ENCODE measurements at regions not wholly inside any gene's neighbourhood (a gene's known extent, or its start where the extent isn't known, plus 50 kb on each side); places are given as distances from the start of the nearest gene placed in this dataset.

DNA sequence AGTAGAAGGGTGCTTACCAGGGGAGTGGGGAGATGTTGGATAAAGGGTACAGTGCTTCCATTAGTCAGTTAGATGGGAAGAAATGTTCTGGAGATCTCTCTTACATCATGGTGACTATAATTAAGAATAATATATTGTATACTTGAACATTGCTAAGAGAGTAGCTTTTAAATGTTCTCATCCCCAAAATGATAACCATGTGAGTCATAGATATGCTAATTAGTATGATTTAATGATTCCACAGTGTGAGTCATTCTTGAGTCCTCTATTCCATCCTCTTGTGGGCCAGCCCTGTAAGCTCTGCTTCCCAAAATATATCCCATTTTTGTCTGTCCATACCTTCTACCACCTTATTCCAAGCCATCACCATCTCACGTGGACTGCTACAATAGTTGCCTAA lies 80.6 kb upstream of the CDH11 start:
- no peak overlapping the region for H3K4me3 ChIP-seq (ENCODE audit: low read length in 2 of 2)
- H3K27ac ChIP-seq (ENCODE audit: low read depth in 1 of 2, low read length in 1 of 2): no peak overlapping the region
- 96% methylated on average over 1 of the region's 1 CpG for WGBS
- no peaks in the 10 kb centered on the region for H3K4me1 ChIP-seq (ENCODE audit: control insufficient read depth in 2 of 2, insufficient read depth in 2 of 2, low read length in 2 of 2)
- no peak for DNase-seq (ENCODE audit: low read depth in 6 of 9, low spot score in 9 of 9)
- no peaks in the 10 kb centered on the region for H3K36me3 ChIP-seq (ENCODE audit: control insufficient read depth in 2 of 2, insufficient read depth in 2 of 2, low read length in 1 of 2)
- H3K27me3 ChIP-seq (ENCODE audit: control insufficient read depth in 2 of 2, insufficient read depth in 1 of 2, low read length in 1 of 2): no peaks in the 10 kb centered on the region
- H3K9me3 ChIP-seq (ENCODE audit: control insufficient read depth in 2 of 2, insufficient read depth in 1 of 2, low read length in 1 of 2): no peaks in the 10 kb centered on the region

- H3K27ac ChIP-seq (ENCODE audit: low read depth in 1 of 2, low read length in 1 of 2): no peak overlapping the region
- H3K9me3 ChIP-seq (ENCODE audit: control insufficient read depth in 2 of 2, insufficient read depth in 1 of 2, low read length in 1 of 2): no peaks in the 10 kb centered on the region
- DNase-seq (ENCODE audit: low read depth in 6 of 9, low spot score in 9 of 9): no peak
- H3K4me1 ChIP-seq (ENCODE audit: control insufficient read depth in 2 of 2, insufficient read depth in 2 of 2, low read length in 2 of 2): no peaks in the 10 kb centered on the region
- H3K36me3 ChIP-seq (ENCODE audit: control insufficient read depth in 2 of 2, insufficient read depth in 2 of 2, low read length in 1 of 2): no peaks in the 10 kb centered on the region
- 86% methylated on average over 8 of the region's 8 CpGs for WGBS
- no peaks in the 10 kb centered on the region for H3K27me3 ChIP-seq (ENCODE audit: control insufficient read depth in 2 of 2, insufficient read depth in 1 of 2, low read length in 1 of 2)
- no peak overlapping the region for H3K4me3 ChIP-seq (ENCODE audit: low read length in 2 of 2)
Observed at GRCh38 chr16:65201511-65201910, 79.6 kb upstream of the CDH11 start.

DNA sequence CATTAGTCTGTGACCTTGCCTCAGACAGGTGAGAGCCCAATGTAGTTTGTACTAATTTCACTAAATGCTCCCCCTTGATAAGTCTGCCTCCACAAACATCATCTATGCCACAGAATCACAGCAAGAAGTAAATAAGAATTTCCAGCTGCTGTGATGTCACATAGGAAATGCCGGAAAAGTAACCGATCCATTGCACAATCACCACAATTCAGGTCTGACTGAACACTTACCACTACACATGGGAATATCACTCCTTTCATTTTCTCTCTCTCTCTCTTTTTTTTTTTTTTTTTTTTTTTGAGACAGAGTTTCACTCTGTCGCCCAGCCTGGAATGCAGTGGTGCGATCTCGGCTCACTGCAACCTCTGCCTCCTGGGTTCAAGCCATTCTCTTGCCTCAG lies 79.0 kb upstream of the CDH11 start:
- H3K27ac ChIP-seq (ENCODE audit: low read depth in 1 of 2, low read length in 1 of 2): no peak overlapping the region
- H3K36me3 ChIP-seq (ENCODE audit: control insufficient read depth in 2 of 2, insufficient read depth in 2 of 2, low read length in 1 of 2): no peaks in the 10 kb centered on the region
- H3K4me3 ChIP-seq (ENCODE audit: low read length in 2 of 2): no peak overlapping the region
- H3K9me3 ChIP-seq (ENCODE audit: control insufficient read depth in 2 of 2, insufficient read depth in 1 of 2, low read length in 1 of 2): no peaks in the 10 kb centered on the region
- 97% methylated on average over 5 of the region's 5 CpGs for WGBS
- no peak for DNase-seq (ENCODE audit: low read depth in 6 of 9, low spot score in 9 of 9)
- no peaks in the 10 kb centered on the region for H3K4me1 ChIP-seq (ENCODE audit: control insufficient read depth in 2 of 2, insufficient read depth in 2 of 2, low read length in 2 of 2)
- no peaks in the 10 kb centered on the region for H3K27me3 ChIP-seq (ENCODE audit: control insufficient read depth in 2 of 2, insufficient read depth in 1 of 2, low read length in 1 of 2)

GRCh38 chr16:65200156-65200773 lies 78.4 kb upstream of the CDH11 start:
- WGBS: 95% methylated on average over 5 of the region's 5 CpGs
- no peak overlapping the region for H3K4me3 ChIP-seq (ENCODE audit: low read length in 2 of 2)
- no peaks in the 10 kb centered on the region for H3K4me1 ChIP-seq (ENCODE audit: control insufficient read depth in 2 of 2, insufficient read depth in 2 of 2, low read length in 2 of 2)
- H3K27me3 ChIP-seq (ENCODE audit: control insufficient read depth in 2 of 2, insufficient read depth in 1 of 2, low read length in 1 of 2): no peaks in the 10 kb centered on the region
- no peak for DNase-seq (ENCODE audit: low read depth in 6 of 9, low spot score in 9 of 9)
- H3K9me3 ChIP-seq (ENCODE audit: control insufficient read depth in 2 of 2, insufficient read depth in 1 of 2, low read length in 1 of 2): no peaks in the 10 kb centered on the region
- H3K36me3 ChIP-seq (ENCODE audit: control insufficient read depth in 2 of 2, insufficient read depth in 2 of 2, low read length in 1 of 2): no peaks in the 10 kb centered on the region
- H3K27ac ChIP-seq (ENCODE audit: low read depth in 1 of 2, low read length in 1 of 2): no peak overlapping the region

DNA sequence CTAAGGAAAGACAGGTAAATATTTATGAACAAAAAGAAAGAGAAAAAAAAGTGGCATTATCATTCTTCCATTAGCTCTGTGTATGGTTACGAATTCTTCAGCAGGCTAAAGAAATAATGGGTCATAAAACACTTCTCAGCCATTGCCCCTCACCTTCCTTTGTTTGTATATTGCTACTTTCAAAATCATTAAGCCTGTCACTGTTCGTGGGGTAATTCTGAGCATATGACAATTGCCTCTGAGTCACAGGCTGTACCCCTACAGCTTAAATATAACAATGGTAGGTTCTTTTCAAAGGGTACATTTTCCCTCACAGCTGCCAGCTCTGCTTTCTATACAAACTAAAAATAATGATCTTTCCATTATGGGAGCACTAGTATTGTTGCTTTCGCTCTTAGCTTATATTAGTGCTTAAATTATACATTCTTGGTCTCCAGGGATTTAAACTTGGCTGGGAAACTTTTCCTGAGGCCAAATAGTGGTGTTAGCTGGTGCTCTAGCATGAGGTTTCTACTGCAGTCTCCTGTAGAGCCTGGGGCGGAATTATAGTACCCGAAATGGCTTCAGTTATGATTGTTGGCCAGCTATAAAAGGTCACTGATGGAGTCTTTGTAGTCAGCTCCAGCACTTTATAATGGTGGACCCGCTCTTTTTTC lies 74.7 kb upstream of the CDH11 start:
- no peak overlapping the region for H3K4me3 ChIP-seq (ENCODE audit: low read length in 2 of 2)
- no peaks in the 10 kb centered on the region for H3K9me3 ChIP-seq (ENCODE audit: control insufficient read depth in 2 of 2, insufficient read depth in 1 of 2, low read length in 1 of 2)
- no peaks in the 10 kb centered on the region for H3K36me3 ChIP-seq (ENCODE audit: control insufficient read depth in 2 of 2, insufficient read depth in 2 of 2, low read length in 1 of 2)
- no peaks in the 10 kb centered on the region for H3K4me1 ChIP-seq (ENCODE audit: control insufficient read depth in 2 of 2, insufficient read depth in 2 of 2, low read length in 2 of 2)
- no peak overlapping the region for H3K27ac ChIP-seq (ENCODE audit: low read depth in 1 of 2, low read length in 1 of 2)
- WGBS: 79% methylated on average over 6 of the region's 6 CpGs
- no peaks in the 10 kb centered on the region for H3K27me3 ChIP-seq (ENCODE audit: control insufficient read depth in 2 of 2, insufficient read depth in 1 of 2, low read length in 1 of 2)
- no peak for DNase-seq (ENCODE audit: low read depth in 6 of 9, low spot score in 9 of 9)

- Histone ChIP-seq H3K9me3 (ENCODE audit: control insufficient read depth in 2 of 2, insufficient read depth in 1 of 2, low read length in 1 of 2) (no peaks in the 10 kb centered on the region), H3K4me1 (ENCODE audit: control insufficient read depth in 2 of 2, insufficient read depth in 2 of 2, low read length in 2 of 2) (no peaks in the 10 kb centered on the region), H3K4me3 (ENCODE audit: low read length in 2 of 2) (no peak overlapping the region), H3K36me3 (ENCODE audit: control insufficient read depth in 2 of 2, insufficient read depth in 2 of 2, low read length in 1 of 2) (no peaks in the 10 kb centered on the region), H3K27me3 (ENCODE audit: control insufficient read depth in 2 of 2, insufficient read depth in 1 of 2, low read length in 1 of 2) (no peaks in the 10 kb centered on the region), H3K27ac (ENCODE audit: low read depth in 1 of 2, low read length in 1 of 2) (no peak overlapping the region)
- no peak for DNase-seq (ENCODE audit: low read depth in 6 of 9, low spot score in 9 of 9)
- WGBS: 81% methylated on average over 2 of the region's 2 CpGs
Observed at GRCh38 chr16:65195998-65196397, 74.1 kb upstream of the CDH11 start.

DNA sequence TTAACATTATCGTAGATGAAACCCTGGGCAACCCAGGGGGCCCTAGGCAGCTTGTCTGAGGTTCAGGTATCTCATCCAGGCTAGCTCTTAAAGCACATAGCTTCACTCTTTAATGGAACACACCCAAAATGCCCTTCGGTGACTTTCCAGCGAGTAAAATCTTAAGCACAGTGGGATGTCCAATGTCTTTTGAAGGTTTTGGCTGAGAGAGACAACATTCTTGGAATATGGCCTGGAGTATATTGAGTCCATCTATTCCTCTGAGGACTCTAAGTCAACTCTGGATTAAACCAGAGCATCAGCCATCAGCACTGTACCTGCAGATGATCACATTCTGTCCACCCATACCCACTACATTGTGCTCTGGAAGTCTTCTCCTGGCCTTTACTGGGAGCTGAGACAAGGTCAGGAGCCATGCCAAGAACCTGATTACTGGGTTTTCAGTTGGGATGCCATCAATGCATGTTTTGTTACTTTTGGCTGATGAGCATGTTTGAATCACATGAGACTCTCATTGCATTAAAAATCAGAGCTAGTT lies 63.4 kb upstream of the CDH11 start:
- DNase-seq (ENCODE audit: low read depth in 6 of 9, low spot score in 9 of 9): no peak
- no peaks in the 10 kb centered on the region for H3K4me1 ChIP-seq (ENCODE audit: control insufficient read depth in 2 of 2, insufficient read depth in 2 of 2, low read length in 2 of 2)
- 79% methylated on average over 3 of the region's 3 CpGs for WGBS

GRCh38 chr16:65181071-65181561 lies 59.3 kb upstream of the CDH11 start:
- no peaks in the 10 kb centered on the region for H3K9me3 ChIP-seq (ENCODE audit: control insufficient read depth in 2 of 2, insufficient read depth in 1 of 2, low read length in 1 of 2)
- no peaks in the 10 kb centered on the region for H3K36me3 ChIP-seq (ENCODE audit: control insufficient read depth in 2 of 2, insufficient read depth in 2 of 2, low read length in 1 of 2)
- no peaks in the 10 kb centered on the region for H3K4me1 ChIP-seq (ENCODE audit: control insufficient read depth in 2 of 2, insufficient read depth in 2 of 2, low read length in 2 of 2)
- WGBS: 93% methylated on average over 4 of the region's 4 CpGs
- no peak for DNase-seq (ENCODE audit: low read depth in 6 of 9, low spot score in 9 of 9)
- no peak overlapping the region for H3K4me3 ChIP-seq (ENCODE audit: low read length in 2 of 2)
- no peaks in the 10 kb centered on the region for H3K27me3 ChIP-seq (ENCODE audit: control insufficient read depth in 2 of 2, insufficient read depth in 1 of 2, low read length in 1 of 2)
- H3K27ac ChIP-seq (ENCODE audit: low read depth in 1 of 2, low read length in 1 of 2): no peak overlapping the region

More for the DNA sequence above, 63.4 kb upstream of the CDH11 start:
- H3K36me3 ChIP-seq (ENCODE audit: control insufficient read depth in 2 of 2, insufficient read depth in 2 of 2, low read length in 1 of 2): no peaks in the 10 kb centered on the region
- no peak overlapping the region for H3K27ac ChIP-seq (ENCODE audit: low read depth in 1 of 2, low read length in 1 of 2)
- no peak overlapping the region for H3K4me3 ChIP-seq (ENCODE audit: low read length in 2 of 2)
- H3K9me3 ChIP-seq (ENCODE audit: control insufficient read depth in 2 of 2, insufficient read depth in 1 of 2, low read length in 1 of 2): no peaks in the 10 kb centered on the region
- H3K27me3 ChIP-seq (ENCODE audit: control insufficient read depth in 2 of 2, insufficient read depth in 1 of 2, low read length in 1 of 2): no peaks in the 10 kb centered on the region

DNA sequence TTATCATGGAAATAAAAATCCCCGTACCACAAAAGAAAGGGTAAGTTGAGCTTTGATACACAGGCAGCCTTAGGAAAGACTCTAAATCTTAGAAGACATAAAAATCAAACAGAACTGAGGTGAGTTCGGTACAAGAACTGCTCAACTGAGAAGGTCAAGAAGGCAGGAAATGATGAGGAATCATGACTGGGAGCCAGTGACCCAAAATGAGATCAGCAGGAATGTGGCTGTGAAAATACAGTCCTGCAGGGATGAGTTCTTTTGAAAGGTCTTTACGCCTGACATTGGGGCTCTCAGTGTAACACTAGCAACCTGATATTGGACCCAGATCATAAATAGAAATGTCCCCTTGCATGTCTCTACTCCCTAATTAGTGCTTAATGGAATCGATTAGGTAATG lies 56.3 kb upstream of the CDH11 start:
- no peak overlapping the region for H3K4me3 ChIP-seq (ENCODE audit: low read length in 2 of 2)
- no peak for DNase-seq (ENCODE audit: low read depth in 6 of 9, low spot score in 9 of 9)
- H3K9me3 ChIP-seq (ENCODE audit: control insufficient read depth in 2 of 2, insufficient read depth in 1 of 2, low read length in 1 of 2): no peaks in the 10 kb centered on the region
- no peaks in the 10 kb centered on the region for H3K27me3 ChIP-seq (ENCODE audit: control insufficient read depth in 2 of 2, insufficient read depth in 1 of 2, low read length in 1 of 2)
- no peak overlapping the region for H3K27ac ChIP-seq (ENCODE audit: low read depth in 1 of 2, low read length in 1 of 2)
- no peaks in the 10 kb centered on the region for H3K4me1 ChIP-seq (ENCODE audit: control insufficient read depth in 2 of 2, insufficient read depth in 2 of 2, low read length in 2 of 2)
- 92% methylated on average over 4 of the region's 4 CpGs for WGBS
- no peaks in the 10 kb centered on the region for H3K36me3 ChIP-seq (ENCODE audit: control insufficient read depth in 2 of 2, insufficient read depth in 2 of 2, low read length in 1 of 2)
